GM12873 (cell line): ENCODE measurements at regions not wholly inside any gene's neighbourhood (a gene's known extent, or its start where the extent isn't known, plus 50 kb on each side); places are given as distances from the start of the nearest gene placed in this dataset.

Experiments
- TF ChIP-seq, protein P1 (sequence below): IDR thresholded peaks from 2 replicates; pipeline ENCODE4 v1.5.1; 2012; ENCODE audit warnings: low read depth, mild to moderate bottlenecking, moderate library complexity, low read length, control low read depth; ENCODE audit not compliant: insufficient read depth; ENCODE audit errors: missing control alignments

DNA sequence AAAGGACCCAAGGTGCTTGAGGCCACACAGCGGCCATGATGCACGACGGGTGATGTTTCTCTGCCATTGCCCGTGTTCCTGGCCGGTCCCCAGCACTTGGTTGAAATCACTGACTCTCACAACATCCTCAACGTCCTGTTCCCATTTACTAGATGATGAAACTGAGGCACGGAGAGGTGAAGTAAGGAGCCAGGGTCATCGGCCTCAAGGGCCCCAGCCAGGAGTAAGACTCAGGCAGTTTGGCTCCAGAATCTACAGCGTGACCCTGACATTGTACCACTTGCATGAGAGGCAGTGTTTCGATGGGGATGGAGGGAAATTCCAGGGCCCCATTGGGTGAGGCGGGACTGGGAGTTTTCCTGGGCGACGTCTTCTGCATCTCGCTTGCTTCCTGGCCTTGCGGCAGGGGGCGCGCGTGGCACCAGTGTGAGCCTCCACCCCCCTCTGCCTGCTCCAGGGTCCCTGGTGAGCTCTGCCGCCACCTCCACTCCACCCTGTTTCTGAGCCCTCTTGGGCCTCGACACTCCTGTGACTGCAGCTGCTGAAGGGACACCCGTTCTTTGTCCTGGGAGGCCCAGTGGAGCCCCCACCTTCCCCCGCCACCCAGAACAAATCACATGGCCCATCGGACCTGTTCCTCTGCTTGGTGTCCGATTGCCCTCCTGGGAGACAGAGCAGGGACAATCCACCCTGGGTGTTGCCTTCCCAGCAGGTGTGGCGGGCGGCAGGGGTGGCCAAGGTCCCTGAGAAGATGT is 133.0 kb upstream of the GSE1 start:
- TF ChIP-seq, protein P1, sequence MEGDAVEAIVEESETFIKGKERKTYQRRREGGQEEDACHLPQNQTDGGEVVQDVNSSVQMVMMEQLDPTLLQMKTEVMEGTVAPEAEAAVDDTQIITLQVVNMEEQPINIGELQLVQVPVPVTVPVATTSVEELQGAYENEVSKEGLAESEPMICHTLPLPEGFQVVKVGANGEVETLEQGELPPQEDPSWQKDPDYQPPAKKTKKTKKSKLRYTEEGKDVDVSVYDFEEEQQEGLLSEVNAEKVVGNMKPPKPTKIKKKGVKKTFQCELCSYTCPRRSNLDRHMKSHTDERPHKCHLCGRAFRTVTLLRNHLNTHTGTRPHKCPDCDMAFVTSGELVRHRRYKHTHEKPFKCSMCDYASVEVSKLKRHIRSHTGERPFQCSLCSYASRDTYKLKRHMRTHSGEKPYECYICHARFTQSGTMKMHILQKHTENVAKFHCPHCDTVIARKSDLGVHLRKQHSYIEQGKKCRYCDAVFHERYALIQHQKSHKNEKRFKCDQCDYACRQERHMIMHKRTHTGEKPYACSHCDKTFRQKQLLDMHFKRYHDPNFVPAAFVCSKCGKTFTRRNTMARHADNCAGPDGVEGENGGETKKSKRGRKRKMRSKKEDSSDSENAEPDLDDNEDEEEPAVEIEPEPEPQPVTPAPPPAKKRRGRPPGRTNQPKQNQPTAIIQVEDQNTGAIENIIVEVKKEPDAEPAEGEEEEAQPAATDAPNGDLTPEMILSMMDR, result peak; percentile 85

DNA sequence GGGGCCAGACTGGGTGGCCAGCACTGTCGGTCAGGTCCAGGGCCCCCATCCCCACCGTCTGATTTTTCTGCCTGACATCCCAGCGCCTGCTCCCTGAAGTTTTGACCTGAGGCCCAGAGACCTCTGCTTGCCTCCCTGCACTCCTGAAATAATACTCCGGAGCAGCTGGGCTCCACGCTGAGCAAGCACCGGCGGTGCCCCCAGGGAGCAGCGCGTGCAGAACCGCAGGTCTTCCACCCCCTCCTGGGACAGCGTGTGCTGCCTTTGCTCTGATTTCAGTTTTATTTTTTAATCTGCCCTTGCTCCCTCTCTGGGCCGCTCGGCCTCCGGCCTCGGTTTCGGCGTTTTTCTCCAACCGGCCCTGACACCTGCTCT is 132.4 kb upstream of the GSE1 start:
- TF ChIP-seq, protein P1, result no peak

DNA sequence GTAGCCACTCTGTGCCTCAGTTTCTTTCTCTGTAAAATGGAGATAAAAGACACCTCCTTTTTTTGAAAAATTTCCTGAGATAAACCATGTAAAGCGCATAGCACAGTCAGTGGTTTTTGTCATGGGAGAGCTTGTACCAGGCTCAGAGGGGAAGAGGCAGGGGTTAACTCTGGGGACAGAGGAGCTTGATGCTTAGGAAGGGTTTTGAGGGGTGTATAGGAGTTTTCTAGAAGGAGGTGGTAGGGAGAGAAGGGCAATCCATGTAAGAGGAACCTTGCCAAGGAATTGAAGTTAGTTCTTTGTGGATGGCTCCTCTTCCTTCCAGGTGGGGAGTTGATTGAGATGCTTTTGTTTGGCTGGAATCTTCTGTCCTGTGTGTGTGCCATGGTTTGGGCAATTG is 131.9 kb upstream of the GSE1 start:
- TF ChIP-seq, protein P1, result no peak

DNA sequence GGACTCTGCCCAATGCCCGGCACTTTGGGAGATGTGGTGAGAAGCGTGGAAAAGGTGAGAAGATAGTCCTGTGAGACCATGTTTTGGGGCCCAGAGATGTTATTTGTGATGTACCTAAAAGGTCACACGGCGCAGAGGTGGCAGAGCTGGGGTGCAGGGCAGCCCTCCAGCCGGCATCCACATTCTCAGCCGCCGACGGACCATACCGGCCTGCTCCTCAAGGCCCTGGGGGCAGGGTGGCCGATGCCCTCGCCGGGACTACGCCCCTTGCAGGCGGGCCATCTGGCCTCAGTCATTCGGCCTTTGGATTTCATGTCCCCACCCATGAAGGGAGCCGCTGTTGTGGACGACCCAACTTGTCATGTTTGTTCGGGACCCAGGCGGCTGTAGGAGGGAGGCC is 131.4 kb upstream of the GSE1 start:
- TF ChIP-seq, protein P1, result no peak

DNA sequence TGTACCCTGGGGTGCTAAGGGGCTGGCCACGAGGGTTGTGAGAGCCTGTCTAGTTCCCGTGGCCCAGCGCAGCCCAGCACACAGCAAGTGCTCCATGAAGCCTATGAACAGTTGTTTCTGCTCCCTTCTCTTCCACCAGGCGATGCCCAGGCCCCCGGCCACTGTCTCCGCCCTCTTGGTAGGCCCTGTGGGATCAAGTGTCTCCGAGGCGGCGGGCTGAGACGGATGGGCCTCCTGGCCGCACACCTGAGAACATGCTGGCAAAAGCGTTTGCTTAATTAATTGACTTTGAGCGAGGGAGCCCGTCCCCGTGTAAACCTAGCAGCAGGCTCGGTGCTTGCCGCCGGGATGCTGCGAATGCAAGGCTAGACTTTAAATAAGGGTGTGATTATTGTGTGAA is 129.7 kb upstream of the GSE1 start:
- TF ChIP-seq, protein P1, result no peak

DNA sequence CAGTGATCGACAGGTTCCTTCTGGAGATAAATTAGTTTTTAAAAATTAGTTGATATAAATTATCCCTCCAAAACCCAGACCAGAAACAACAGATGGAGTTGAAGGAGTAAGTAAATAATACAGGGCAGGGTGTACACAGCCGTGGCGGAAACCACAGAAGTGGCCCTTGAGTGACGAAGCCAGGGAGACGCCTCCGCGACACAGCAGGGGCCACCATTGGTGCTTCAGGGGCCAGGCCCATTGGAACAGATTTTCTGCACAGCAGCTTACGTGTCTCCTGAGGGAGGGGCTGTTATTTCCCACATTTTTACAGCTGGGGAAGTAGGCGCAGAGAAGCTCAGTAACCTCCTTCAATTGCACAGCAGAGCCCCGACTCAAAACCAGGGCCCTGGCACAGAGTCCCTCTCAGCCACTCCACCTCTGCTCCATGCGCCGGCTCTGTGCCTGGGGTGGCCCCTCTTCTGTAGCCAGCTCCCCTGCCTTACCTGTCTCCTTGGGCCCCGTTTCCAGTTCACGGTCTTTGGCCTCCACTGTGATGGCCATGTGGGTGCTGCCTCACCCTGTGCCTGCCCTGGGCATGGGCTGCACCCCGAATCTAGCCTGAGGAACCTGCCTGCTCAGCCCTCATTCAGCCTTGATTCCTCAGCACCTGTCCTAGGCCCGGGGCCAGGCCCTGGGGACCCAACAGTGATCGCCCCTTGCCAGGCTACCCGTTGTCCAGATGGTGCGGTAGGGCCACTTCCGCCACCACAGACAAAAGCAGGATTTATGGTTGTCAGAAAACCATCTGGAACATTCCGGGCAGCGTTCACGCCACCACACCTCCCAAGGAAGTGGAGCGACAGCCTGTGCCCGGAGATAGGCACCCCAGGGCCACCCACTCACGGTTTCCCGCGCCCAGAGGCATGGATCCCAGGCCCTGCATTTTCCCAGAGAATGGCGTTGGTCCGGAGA is 128.5 kb upstream of the GSE1 start:
- TF ChIP-seq, protein P1, result no peak

DNA sequence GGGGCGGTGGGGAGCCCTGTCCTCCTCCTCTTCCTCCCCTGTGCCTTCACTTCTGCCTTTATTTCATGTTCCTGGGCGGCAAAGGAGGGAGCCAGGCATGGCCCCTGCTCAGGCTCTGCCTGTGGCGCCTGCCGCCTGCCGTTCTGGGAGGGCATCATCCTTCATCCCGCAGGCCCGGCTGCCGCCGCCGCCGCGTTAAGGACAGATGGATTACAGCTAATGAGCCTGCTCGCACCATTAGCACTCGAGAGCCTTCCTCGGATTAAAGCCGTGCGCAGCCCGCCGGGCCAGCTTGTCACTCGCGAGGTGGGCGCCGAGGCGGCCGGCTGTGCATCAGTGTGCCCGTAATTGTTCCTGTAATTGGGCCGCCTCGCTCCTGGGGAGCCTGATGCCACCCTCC is 127.7 kb upstream of the GSE1 start:
- TF ChIP-seq, protein P1, result no peak
